ENCODE measurements at regions not wholly inside any gene's neighbourhood (a gene's known extent, or its start where the extent isn't known, plus 50 kb on each side); places are given as distances from the start of the nearest gene placed in this dataset.

DNA sequence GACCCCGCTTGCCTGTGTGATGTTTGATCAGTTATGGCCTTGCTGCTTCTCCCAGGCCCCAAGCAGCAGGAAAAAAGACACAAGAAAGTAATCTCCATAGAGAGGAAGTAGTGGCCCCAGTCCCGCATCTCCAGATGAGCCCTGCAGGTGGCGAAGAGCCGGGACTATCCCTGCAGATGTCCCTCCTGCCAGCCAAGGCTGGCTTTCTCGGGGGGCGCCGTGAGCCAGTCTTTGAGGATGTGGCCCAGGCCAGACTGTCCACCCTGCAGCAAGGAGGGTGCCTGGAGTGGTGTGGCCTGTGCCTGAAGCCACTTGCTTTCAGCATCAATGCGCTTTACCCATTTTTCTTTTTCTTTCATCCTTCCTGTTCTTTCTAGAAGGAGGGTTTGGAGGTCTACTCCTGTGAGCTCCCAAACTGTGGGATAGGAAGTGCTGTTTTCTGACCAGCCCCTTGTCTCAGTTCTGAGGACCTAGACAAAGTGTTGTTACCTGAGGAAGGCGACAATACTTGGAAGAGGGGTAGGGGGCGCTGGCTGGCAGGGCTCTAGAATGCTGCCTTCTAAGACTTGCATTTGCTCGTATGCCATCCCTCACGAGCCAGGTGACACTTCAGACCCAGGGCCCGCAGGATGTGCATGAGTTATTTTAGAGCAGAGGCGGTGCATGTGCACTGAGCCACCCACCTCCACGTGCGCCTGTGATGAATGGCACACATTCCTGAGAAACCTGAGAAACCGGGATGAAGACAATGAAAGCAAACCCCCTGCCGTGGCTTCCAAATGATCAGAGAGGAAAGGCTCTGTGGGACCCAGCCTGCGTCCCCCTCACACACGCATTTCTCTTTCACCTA is 255.8 kb downstream of the FBXO15 start:
- H3K4me3 Mint-ChIP-seq: no peak overlapping the region
- no peaks in the 10 kb centered on the region for H3K36me3 Mint-ChIP-seq
- H3K9me3 Mint-ChIP-seq: no peaks in the 10 kb centered on the region
- no peaks in the 10 kb centered on the region for H3K4me1 Mint-ChIP-seq (ENCODE audit: low read depth in 2 of 2)
- no peaks in the 10 kb centered on the region for H3K27me3 Mint-ChIP-seq
- ATAC-seq: peak; percentile 26 to 29
- no peak for DNase-seq (ENCODE audit: low spot score)
- no peak overlapping the region for H3K27ac Mint-ChIP-seq

DNA sequence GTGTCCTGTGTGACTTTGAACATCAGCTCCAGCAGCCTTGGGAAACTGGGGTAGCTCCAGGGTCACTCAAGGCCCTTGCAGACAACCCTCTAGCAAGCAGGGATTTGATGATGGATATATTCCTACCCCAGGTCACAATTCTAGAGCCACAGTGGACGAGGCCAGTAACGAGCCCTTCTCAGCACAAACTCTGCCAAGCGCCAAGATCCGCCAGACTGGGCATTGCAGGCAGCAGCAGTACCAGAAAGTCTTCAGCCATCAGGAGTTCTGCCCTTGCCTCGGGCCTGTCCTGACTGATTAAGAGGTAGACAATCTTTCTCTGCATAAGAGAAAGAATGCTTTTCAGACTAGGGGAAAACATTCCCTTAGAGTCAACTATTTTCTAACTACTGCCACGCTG is 259.1 kb downstream of the FBXO15 start:
- ATAC-seq: no peak
- H3K4me1 Mint-ChIP-seq (ENCODE audit: low read depth in 2 of 2): no peaks in the 10 kb centered on the region
- H3K27me3 Mint-ChIP-seq: no peaks in the 10 kb centered on the region
- H3K9me3 Mint-ChIP-seq: no peaks in the 10 kb centered on the region
- no peak for DNase-seq (ENCODE audit: low spot score)
- no peak overlapping the region for H3K27ac Mint-ChIP-seq
- H3K4me3 Mint-ChIP-seq: no peak overlapping the region
- H3K36me3 Mint-ChIP-seq: no peaks in the 10 kb centered on the region

DNA sequence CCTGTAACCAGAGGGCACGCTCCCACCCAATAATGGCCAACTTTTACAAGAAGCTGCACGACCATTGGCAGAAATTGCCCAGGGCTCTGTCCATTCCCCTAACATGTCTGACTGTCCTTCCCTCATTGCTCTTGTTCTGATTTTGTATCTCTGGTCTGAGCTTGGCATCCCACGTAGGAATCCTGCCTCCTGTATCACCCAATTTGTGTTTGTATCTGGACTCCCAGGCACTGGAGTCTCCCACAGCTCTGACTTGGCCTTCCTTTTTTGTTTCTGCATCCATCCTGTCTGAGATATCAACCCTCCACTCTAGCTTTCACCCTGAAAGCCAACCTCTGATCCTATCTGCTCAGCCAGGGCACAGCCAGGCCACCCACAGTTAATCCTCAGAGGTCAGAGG is 259.8 kb downstream of the FBXO15 start:
- H3K4me3 Mint-ChIP-seq: no peak overlapping the region
- H3K9me3 Mint-ChIP-seq: no peaks in the 10 kb centered on the region
- no peaks in the 10 kb centered on the region for H3K27me3 Mint-ChIP-seq
- H3K36me3 Mint-ChIP-seq: no peaks in the 10 kb centered on the region
- DNase-seq (ENCODE audit: low spot score): no peak
- no peak for ATAC-seq
- no peak overlapping the region for H3K27ac Mint-ChIP-seq
- no peaks in the 10 kb centered on the region for H3K4me1 Mint-ChIP-seq (ENCODE audit: low read depth in 2 of 2)

- H3K27ac Mint-ChIP-seq: no peak overlapping the region
- peaks cover 2% of the 10 kb centered on the region for H3K9me3 Mint-ChIP-seq
- ATAC-seq (no peak), DNase-seq (ENCODE audit: low spot score) (no peak)
- H3K27me3 Mint-ChIP-seq: no peaks in the 10 kb centered on the region
- no peaks in the 10 kb centered on the region for H3K36me3 Mint-ChIP-seq
- no peak overlapping the region for H3K4me3 Mint-ChIP-seq
- no peaks in the 10 kb centered on the region for H3K4me1 Mint-ChIP-seq (ENCODE audit: low read depth in 2 of 2)
Observed at GRCh38 chr18:73884868-73885267, 262.8 kb downstream of the FBXO15 start.

DNA sequence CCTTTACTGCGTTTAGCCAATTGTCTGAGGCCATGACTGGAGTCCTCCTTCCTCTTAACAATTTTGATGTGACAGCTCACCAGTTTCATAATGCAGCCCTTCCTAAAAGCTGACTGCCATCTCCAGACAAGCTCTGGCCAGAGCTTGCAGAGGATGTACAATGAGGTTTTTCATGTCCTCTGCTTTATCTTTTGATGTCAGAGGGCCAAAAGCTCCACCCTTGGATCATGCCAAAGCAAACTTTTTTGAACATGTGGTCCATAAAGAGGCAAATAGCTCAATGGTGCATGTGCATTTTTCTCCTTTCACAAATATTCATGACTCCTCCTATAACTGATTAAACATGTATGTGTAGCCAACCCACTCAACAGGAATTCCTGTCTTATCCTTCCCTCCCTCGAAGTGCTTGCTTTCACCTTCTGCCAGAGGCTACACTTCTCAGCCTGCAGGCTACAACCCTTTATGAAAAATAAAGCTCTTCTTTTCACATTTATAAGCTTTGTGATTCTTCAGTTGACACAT is 266.2 kb downstream of the FBXO15 start:
- no peak overlapping the region for H3K4me3 Mint-ChIP-seq
- no peaks in the 10 kb centered on the region for H3K27me3 Mint-ChIP-seq
- no peaks in the 10 kb centered on the region for H3K36me3 Mint-ChIP-seq
- no peak overlapping the region for H3K27ac Mint-ChIP-seq
- H3K9me3 Mint-ChIP-seq: peaks cover 5% of the 10 kb centered on the region
- ATAC-seq (no peak), DNase-seq (ENCODE audit: low spot score) (no peak)
- H3K4me1 Mint-ChIP-seq (ENCODE audit: low read depth in 2 of 2): no peaks in the 10 kb centered on the region

GRCh38 chr18:73880387-73880786 is 267.2 kb downstream of the FBXO15 start:
- DNase-seq (ENCODE audit: low spot score) (no peak), ATAC-seq (no peak)
- Mint-ChIP-seq H3K4me3 (no peak overlapping the region), H3K27me3 (no peaks in the 10 kb centered on the region), H3K9me3 (peaks cover 5% of the 10 kb centered on the region), H3K4me1 (ENCODE audit: low read depth in 2 of 2) (no peaks in the 10 kb centered on the region), H3K27ac (no peak overlapping the region), H3K36me3 (no peaks in the 10 kb centered on the region)

DNA sequence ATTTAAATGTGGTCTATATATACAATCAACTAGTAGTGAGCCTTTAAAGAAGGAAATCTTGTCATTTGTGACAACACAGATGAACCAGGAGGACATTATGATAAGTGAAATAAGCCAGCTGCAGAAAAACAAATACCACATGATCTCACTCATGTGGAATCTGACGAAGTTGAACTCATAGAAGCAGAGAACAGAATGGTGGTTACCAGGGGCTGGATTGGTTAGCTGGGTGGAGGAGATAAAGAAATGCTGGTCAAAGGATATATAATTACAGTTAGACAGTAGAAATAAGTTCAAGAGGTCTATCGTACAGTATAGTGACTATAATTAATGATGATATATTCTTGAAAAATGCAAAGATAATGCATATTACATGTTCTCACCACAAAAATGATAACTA is 267.9 kb downstream of the FBXO15 start:
- Mint-ChIP-seq H3K27ac (no peak overlapping the region), H3K27me3 (no peaks in the 10 kb centered on the region), H3K4me3 (no peak overlapping the region), H3K9me3 (peaks cover 5% of the 10 kb centered on the region), H3K4me1 (ENCODE audit: low read depth in 2 of 2) (no peaks in the 10 kb centered on the region), H3K36me3 (no peaks in the 10 kb centered on the region)
- ATAC-seq (no peak), DNase-seq (ENCODE audit: low spot score) (no peak)

- Mint-ChIP-seq H3K36me3 (no peaks in the 10 kb centered on the region), H3K4me3 (no peak overlapping the region), H3K27ac (no peak overlapping the region), H3K27me3 (no peaks in the 10 kb centered on the region), H3K4me1 (ENCODE audit: low read depth in 2 of 2) (no peaks in the 10 kb centered on the region), H3K9me3 (peaks cover 5% of the 10 kb centered on the region)
- ATAC-seq (no peak), DNase-seq (ENCODE audit: low spot score) (no peak)
Observed at GRCh38 chr18:73879328-73879727, 268.3 kb downstream of the FBXO15 start.

GRCh38 chr18:73869182-73869581 is 278.5 kb downstream of the FBXO15 start:
- ATAC-seq (no peak), DNase-seq (ENCODE audit: low spot score) (no peak)
- Mint-ChIP-seq H3K4me1 (ENCODE audit: low read depth in 2 of 2) (no peaks in the 10 kb centered on the region), H3K27ac (no peak overlapping the region), H3K36me3 (no peaks in the 10 kb centered on the region), H3K9me3 (peaks cover 3% of the 10 kb centered on the region), H3K4me3 (no peak overlapping the region), H3K27me3 (peaks cover 0 to 2% of the 10 kb centered on the region in 2 donors)

- DNase-seq (ENCODE audit: low spot score) (no peak), ATAC-seq (no peak)
- H3K9me3 Mint-ChIP-seq: no peaks in the 10 kb centered on the region
- no peaks in the 10 kb centered on the region for H3K36me3 Mint-ChIP-seq
- H3K4me3 Mint-ChIP-seq: no peak overlapping the region
- H3K27me3 Mint-ChIP-seq: peaks cover 0 to 2% of the 10 kb centered on the region in 2 donors
- no peak overlapping the region for H3K27ac Mint-ChIP-seq
- no peaks in the 10 kb centered on the region for H3K4me1 Mint-ChIP-seq (ENCODE audit: low read depth in 2 of 2)
Observed at GRCh38 chr18:73861771-73862170, 285.9 kb downstream of the FBXO15 start.

GRCh38 chr18:73859837-73860397 is 287.7 kb downstream of the FBXO15 start:
- Mint-ChIP-seq H3K9me3 (no peaks in the 10 kb centered on the region), H3K4me1 (ENCODE audit: low read depth in 2 of 2) (no peaks in the 10 kb centered on the region), H3K27ac (no peak overlapping the region), H3K4me3 (no peak overlapping the region), H3K36me3 (no peaks in the 10 kb centered on the region), H3K27me3 (peaks cover 0 to 2% of the 10 kb centered on the region in 2 donors)
- DNase-seq (ENCODE audit: low spot score): no peak
- ATAC-seq: no peak

DNA sequence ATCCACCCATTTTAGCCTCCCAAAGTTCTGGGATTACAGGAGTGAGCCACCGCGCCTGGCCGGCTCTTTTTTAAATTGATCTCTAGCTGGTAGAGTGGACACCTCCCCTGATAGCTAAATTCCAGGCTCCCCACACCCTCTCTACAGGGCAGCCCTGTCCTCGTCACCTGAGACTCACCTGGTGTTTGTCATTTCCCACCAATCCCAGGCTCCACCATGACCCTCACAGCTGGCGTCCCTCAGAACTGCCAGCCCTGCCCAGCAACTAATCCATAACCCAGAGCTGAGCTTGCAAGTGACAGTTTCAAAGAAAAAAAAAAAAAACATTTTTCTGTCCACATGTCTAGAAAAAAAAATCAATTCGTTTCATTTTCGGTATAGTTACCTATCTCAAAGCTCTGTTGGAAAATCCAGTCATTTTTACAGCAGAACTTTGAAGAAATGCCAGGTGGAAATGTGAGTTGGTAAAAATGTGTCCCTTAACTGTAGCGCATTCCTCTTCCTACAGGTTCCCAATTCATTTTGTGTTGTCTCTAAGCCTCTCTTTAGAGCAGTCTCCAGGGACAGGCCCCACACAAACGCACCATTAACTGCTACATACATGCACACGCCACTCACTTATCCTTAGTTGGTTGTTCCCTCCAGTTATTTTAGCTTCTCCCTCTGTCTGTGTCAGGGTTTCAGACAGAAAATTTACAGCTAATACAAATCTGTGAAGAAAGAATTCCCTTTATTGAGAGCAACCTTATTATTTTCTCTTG is 294.7 kb downstream of the FBXO15 start:
- no peaks in the 10 kb centered on the region for H3K4me1 Mint-ChIP-seq (ENCODE audit: low read depth in 2 of 2)
- no peak overlapping the region for H3K4me3 Mint-ChIP-seq
- no peaks in the 10 kb centered on the region for H3K36me3 Mint-ChIP-seq
- H3K9me3 Mint-ChIP-seq: no peaks in the 10 kb centered on the region
- DNase-seq (ENCODE audit: low spot score) (no peak), ATAC-seq (no peak)
- no peaks in the 10 kb centered on the region for H3K27me3 Mint-ChIP-seq
- H3K27ac Mint-ChIP-seq: no peak overlapping the region

DNA sequence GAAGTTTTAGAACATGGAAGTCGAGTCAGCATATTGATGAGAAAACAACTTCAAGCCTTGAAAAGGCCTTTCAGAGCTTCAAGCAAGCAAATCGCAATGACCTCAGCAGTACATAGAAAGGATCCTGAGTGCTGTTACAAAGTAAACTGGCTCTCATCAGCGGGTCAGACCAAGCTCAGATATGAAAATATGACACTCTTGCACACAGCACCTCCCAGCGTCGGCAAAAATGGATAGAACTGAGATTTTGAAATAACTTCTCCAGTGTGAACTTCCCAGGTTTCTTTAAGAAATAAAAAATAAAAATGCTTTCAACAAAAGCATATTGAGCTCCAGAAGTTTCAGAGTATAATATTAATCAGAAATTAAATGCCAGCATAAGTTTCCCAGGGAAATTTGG is 296.9 kb downstream of the FBXO15 start:
- no peak for ATAC-seq
- no peaks in the 10 kb centered on the region for H3K27me3 Mint-ChIP-seq

GRCh38 chr18:73848656-73849055 is 299.0 kb downstream of the FBXO15 start:
- DNase-seq (ENCODE audit: low spot score) (no peak), ATAC-seq (no peak)
- no peak overlapping the region for H3K4me3 Mint-ChIP-seq
- no peaks in the 10 kb centered on the region for H3K4me1 Mint-ChIP-seq (ENCODE audit: low read depth in 2 of 2)
- no peaks in the 10 kb centered on the region for H3K36me3 Mint-ChIP-seq
- H3K27me3 Mint-ChIP-seq: peaks cover 0 to 3% of the 10 kb centered on the region in 2 donors
- H3K27ac Mint-ChIP-seq: no peak overlapping the region
- H3K9me3 Mint-ChIP-seq: no peaks in the 10 kb centered on the region

More for the DNA sequence above, 296.9 kb downstream of the FBXO15 start:
- Mint-ChIP-seq H3K9me3 (no peaks in the 10 kb centered on the region), H3K4me3 (no peak overlapping the region), H3K27ac (no peak overlapping the region), H3K4me1 (ENCODE audit: low read depth in 2 of 2) (no peaks in the 10 kb centered on the region), H3K36me3 (no peaks in the 10 kb centered on the region)
- no peak for DNase-seq (ENCODE audit: low spot score)

Measured in natural killer cell treated with Interleukin-12 subunit alpha and Interleukin-12 subunit beta and Interleukin-15 and Interleukin-18, amount 100 ng/mL, for 72 hours (primary cell).